ENCODE measurements at regions not wholly inside any gene's neighbourhood (a gene's known extent, or its start where the extent isn't known, plus 50 kb on each side); places are given as distances from the start of the nearest gene placed in this dataset.

DNA sequence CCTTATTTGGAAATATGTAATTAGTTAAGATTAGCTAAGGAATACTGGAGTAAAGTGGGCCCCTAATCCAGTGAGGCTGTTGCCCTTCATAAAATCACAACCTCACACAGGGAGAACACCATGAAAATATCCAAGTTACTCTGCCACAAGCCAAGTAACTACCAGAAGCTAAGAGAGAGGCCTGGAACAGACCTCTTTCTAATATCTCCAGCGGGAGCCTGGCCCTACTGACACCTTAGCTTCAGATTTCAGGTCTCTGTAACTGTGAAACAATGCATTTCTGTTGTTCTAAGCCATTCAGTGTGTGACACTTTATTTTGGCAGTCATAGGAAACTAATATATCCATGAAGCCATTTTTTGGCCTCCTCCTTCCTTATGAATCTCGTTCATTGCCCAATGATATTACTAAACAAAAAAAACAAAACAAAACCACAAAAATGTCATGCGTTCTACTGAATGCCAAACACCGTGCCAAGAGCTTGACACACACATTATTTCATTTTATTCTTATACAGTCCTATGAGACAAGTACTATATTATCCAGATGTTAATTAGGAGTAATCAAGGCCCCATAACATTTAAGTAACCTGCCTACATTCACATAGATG lies 699.0 kb downstream of the MAT2B start:
- H3K9ac ChIP-seq (ENCODE audit: control insufficient read depth, extremely low read depth, insufficient read depth, low read length), result no peak overlapping the region
- no peak for DNase-seq (ENCODE audit: low read depth, low spot score)
- H3K27ac ChIP-seq (ENCODE audit: control insufficient read depth, insufficient read depth, low read length), result no peak overlapping the region
- no peaks in the 10 kb centered on the region for H3K79me2 ChIP-seq (ENCODE audit: control insufficient read depth, insufficient read depth, low read length)
- H3K4me2 ChIP-seq (ENCODE audit: control insufficient read depth, extremely low read depth, insufficient read depth, low read depth, low read length), result no peak overlapping the region
- TF ChIP-seq CTCF (optimal IDR thresholded peaks at IDR 0.05 in 1 of 3, IDR thresholded peaks at IDR 0.05 in 1 of 3, conservative IDR thresholded peaks at IDR 0.05 in 1 of 3; ENCODE audit: extremely low read depth in 1 of 3, insufficient read depth in 2 of 3, low read length in 3 of 3) (no peak), EZH2 (IDR thresholded peaks at IDR 0.05; ENCODE audit: low read length) (no peak)
- no peaks in the 10 kb centered on the region for H3K9me3 ChIP-seq (ENCODE audit: control insufficient read depth, low read depth, low read length)
- dilution Hi-C loops (cut with MboI; ENCODE audit: extremely low pct_ligation_motif_present, low sequenced_read_pairs), result no loop called here
- no peaks in the 10 kb centered on the region for H3K9me1 ChIP-seq (ENCODE audit: control insufficient read depth, extremely low read depth, insufficient read depth, low read length)
- no peaks in the 10 kb centered on the region for H3K4me1 ChIP-seq (ENCODE audit: control insufficient read depth, extremely low read depth, insufficient read depth, low read length)
- H3K27me3 ChIP-seq (ENCODE audit: control insufficient read depth, extremely low read depth, insufficient read depth, low read length), result no peaks in the 10 kb centered on the region
- no peaks in the 10 kb centered on the region for H4K20me1 ChIP-seq (ENCODE audit: control insufficient read depth, extremely low read depth, insufficient read depth, low read length)
- no peaks in the 10 kb centered on the region for H3K36me3 ChIP-seq (ENCODE audit: control insufficient read depth in 2 of 2, extremely low read depth in 1 of 2, insufficient read depth in 2 of 2, low read length in 2 of 2)
- no peak for FAIRE-seq
- no peak overlapping the region for H3K4me3 ChIP-seq (ENCODE audit: control insufficient read depth in 2 of 3, extremely low read depth in 1 of 3, insufficient read depth in 2 of 3, low read depth in 1 of 3, low read length in 3 of 3)
- no peak overlapping the region for H2AFZ ChIP-seq (ENCODE audit: control insufficient read depth, low read length)

DNA sequence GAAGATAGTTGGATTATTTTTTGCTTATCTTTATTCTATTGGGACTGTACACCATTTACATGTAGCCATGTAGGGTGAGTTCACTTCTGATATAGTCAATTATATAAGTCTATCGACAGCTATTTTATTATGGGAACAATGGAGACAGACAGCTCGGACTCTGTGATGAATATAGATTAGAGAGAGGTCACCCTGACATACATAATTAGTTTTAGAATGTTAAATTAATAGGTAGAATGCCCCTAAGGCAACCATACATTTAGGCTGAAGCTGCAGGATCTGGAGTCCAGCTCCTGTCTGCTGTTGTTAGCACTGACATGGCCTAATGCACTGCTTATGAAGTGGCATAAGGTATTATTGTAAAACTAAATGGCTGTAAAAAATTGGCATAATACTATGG lies 700.8 kb downstream of the MAT2B start:
- no peaks in the 10 kb centered on the region for H3K9me1 ChIP-seq (ENCODE audit: control insufficient read depth, extremely low read depth, insufficient read depth, low read length)
- H3K36me3 ChIP-seq (ENCODE audit: control insufficient read depth in 2 of 2, extremely low read depth in 1 of 2, insufficient read depth in 2 of 2, low read length in 2 of 2), result no peaks in the 10 kb centered on the region
- H3K4me1 ChIP-seq (ENCODE audit: control insufficient read depth, extremely low read depth, insufficient read depth, low read length), result no peaks in the 10 kb centered on the region
- no peaks in the 10 kb centered on the region for H3K27me3 ChIP-seq (ENCODE audit: control insufficient read depth, extremely low read depth, insufficient read depth, low read length)
- H3K27ac ChIP-seq (ENCODE audit: control insufficient read depth, insufficient read depth, low read length), result no peak overlapping the region
- H4K20me1 ChIP-seq (ENCODE audit: control insufficient read depth, extremely low read depth, insufficient read depth, low read length), result no peaks in the 10 kb centered on the region
- no peak for DNase-seq (ENCODE audit: low read depth, low spot score)
- no peaks in the 10 kb centered on the region for H3K79me2 ChIP-seq (ENCODE audit: control insufficient read depth, insufficient read depth, low read length)
- H2AFZ ChIP-seq (ENCODE audit: control insufficient read depth, low read length), result no peak overlapping the region
- H3K4me3 ChIP-seq (ENCODE audit: control insufficient read depth in 2 of 3, extremely low read depth in 1 of 3, insufficient read depth in 2 of 3, low read depth in 1 of 3, low read length in 3 of 3), result no peak overlapping the region
- FAIRE-seq, result no peak
- H3K9ac ChIP-seq (ENCODE audit: control insufficient read depth, extremely low read depth, insufficient read depth, low read length), result no peak overlapping the region
- no peaks in the 10 kb centered on the region for H3K9me3 ChIP-seq (ENCODE audit: control insufficient read depth, low read depth, low read length)
- no peak overlapping the region for H3K4me2 ChIP-seq (ENCODE audit: control insufficient read depth, extremely low read depth, insufficient read depth, low read depth, low read length)
- dilution Hi-C loops (cut with MboI; ENCODE audit: extremely low pct_ligation_motif_present, low sequenced_read_pairs), result no loop called here
- TF ChIP-seq CTCF (optimal IDR thresholded peaks at IDR 0.05 in 1 of 3, IDR thresholded peaks at IDR 0.05 in 1 of 3, conservative IDR thresholded peaks at IDR 0.05 in 1 of 3; ENCODE audit: extremely low read depth in 1 of 3, insufficient read depth in 2 of 3, low read length in 3 of 3) (no peak), EZH2 (IDR thresholded peaks at IDR 0.05; ENCODE audit: low read length) (no peak)

All from keratinocyte (primary cell).